ENCODE measurements at regions not wholly inside any gene's neighbourhood (a gene's known extent, or its start where the extent isn't known, plus 50 kb on each side); places are given as distances from the start of the nearest gene placed in this dataset.

- Mint-ChIP-seq H3K4me1 (peaks cover 4% of the 10 kb centered on the region), H3K4me3 (no peak overlapping the region), H3K9me3 (no peaks in the 10 kb centered on the region), H3K27ac (no peak overlapping the region), H3K36me3 (no peaks in the 10 kb centered on the region), H3K27me3 (ENCODE audit: low read depth) (peaks cover 3% of the 10 kb centered on the region)
- no peak for TF ChIP-seq CTCF (IDR thresholded peaks at IDR 0.05; ENCODE audit: unreplicated experiment)
- DNase-seq (ENCODE audit: low spot score in 2 of 2, unreplicated experiment in 2 of 2): no peak
Observed at GRCh38 chr13:76647550-76647949, 238.7 kb downstream of the KCTD12 start.

- Mint-ChIP-seq H3K27ac (no peak overlapping the region), H3K4me3 (no peak overlapping the region), H3K36me3 (no peaks in the 10 kb centered on the region), H3K4me1 (peaks cover 7% of the 10 kb centered on the region), H3K27me3 (ENCODE audit: low read depth) (peaks cover 3% of the 10 kb centered on the region), H3K9me3 (no peaks in the 10 kb centered on the region)
- TF ChIP-seq CTCF (IDR thresholded peaks at IDR 0.05; ENCODE audit: unreplicated experiment): no peak
- no peak for DNase-seq (ENCODE audit: low spot score in 2 of 2, unreplicated experiment in 2 of 2)
Observed at GRCh38 chr13:76646946-76647345, 239.3 kb downstream of the KCTD12 start.

- no peak for DNase-seq (ENCODE audit: low spot score in 2 of 2, unreplicated experiment in 2 of 2)
- Mint-ChIP-seq H3K27me3 (ENCODE audit: low read depth) (peaks cover 3% of the 10 kb centered on the region), H3K27ac (no peak overlapping the region), H3K4me3 (no peak overlapping the region), H3K9me3 (no peaks in the 10 kb centered on the region), H3K4me1 (peaks cover 12% of the 10 kb centered on the region), H3K36me3 (no peaks in the 10 kb centered on the region)
- TF ChIP-seq CTCF (IDR thresholded peaks at IDR 0.05; ENCODE audit: unreplicated experiment): no peak
Observed at GRCh38 chr13:76645632-76646031, 240.6 kb downstream of the KCTD12 start.

- Mint-ChIP-seq H3K4me1 (peaks cover 15% of the 10 kb centered on the region), H3K36me3 (no peaks in the 10 kb centered on the region), H3K4me3 (no peak overlapping the region), H3K27ac (peak overlapping the region; percentile 47), H3K9me3 (no peaks in the 10 kb centered on the region), H3K27me3 (ENCODE audit: low read depth) (peaks cover 3% of the 10 kb centered on the region)
- TF ChIP-seq CTCF (IDR thresholded peaks at IDR 0.05; ENCODE audit: unreplicated experiment): no peak
- no peak for DNase-seq (ENCODE audit: low spot score in 2 of 2, unreplicated experiment in 2 of 2)
Observed at GRCh38 chr13:76644906-76645305, 241.3 kb downstream of the KCTD12 start.

GRCh38 chr13:76643596-76643995, 242.6 kb downstream of the KCTD12 start:
- Mint-ChIP-seq H3K27me3 (ENCODE audit: low read depth) (peaks cover 3% of the 10 kb centered on the region), H3K4me1 (peaks cover 19% of the 10 kb centered on the region), H3K4me3 (no peak overlapping the region), H3K36me3 (no peaks in the 10 kb centered on the region), H3K27ac (no peak overlapping the region), H3K9me3 (no peaks in the 10 kb centered on the region)
- DNase-seq (ENCODE audit: low spot score in 2 of 2, unreplicated experiment in 2 of 2): no peak
- no peak for TF ChIP-seq CTCF (IDR thresholded peaks at IDR 0.05; ENCODE audit: unreplicated experiment)

GRCh38 chr13:76641056-76641455, 245.1 kb downstream of the KCTD12 start:
- DNase-seq (ENCODE audit: low spot score in 2 of 2, unreplicated experiment in 2 of 2): no peak
- no peaks in the 10 kb centered on the region for H3K36me3 Mint-ChIP-seq

More at GRCh38 chr13:76641056-76641455, 245.1 kb downstream of the KCTD12 start:
- Mint-ChIP-seq H3K27ac (peak overlapping the region; percentile 66), H3K27me3 (ENCODE audit: low read depth) (no peaks in the 10 kb centered on the region), H3K4me3 (no peak overlapping the region), H3K4me1 (peaks cover 40% of the 10 kb centered on the region), H3K9me3 (no peaks in the 10 kb centered on the region)
- no peak for TF ChIP-seq CTCF (IDR thresholded peaks at IDR 0.05; ENCODE audit: unreplicated experiment)
